ENCODE measurements at regions not wholly inside any gene's neighbourhood (a gene's known extent, or its start where the extent isn't known, plus 50 kb on each side); places are given as distances from the start of the nearest gene placed in this dataset.

DNA sequence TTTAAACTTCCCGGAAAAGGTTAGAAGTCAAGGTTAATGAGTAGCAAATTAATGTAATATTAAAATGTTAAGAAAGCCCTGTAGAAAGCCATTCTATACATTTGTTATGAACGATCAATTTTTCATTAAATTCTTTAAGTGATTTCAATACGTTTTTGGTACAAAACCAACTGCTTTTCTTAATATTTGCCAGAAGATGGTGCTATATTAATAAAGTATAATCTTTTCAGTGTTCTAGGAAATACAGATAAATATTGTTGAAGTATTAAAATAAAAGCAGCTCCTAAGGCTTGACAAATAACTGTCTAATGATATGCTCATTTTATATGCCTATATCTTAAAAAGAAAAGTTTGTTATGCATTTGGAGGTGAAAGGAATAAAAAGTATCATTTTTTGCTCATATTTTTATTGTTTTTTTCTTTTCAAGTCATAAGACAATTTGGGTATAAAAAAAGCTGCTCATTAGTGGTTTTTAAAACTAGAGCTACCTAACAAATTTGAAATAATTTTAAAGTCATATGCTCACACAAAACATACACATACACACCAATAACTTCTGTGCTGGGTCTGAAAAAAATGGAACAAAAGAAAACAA is 130.3 kb upstream of the POT1 start:
- TF ChIP-seq, protein P1, sequence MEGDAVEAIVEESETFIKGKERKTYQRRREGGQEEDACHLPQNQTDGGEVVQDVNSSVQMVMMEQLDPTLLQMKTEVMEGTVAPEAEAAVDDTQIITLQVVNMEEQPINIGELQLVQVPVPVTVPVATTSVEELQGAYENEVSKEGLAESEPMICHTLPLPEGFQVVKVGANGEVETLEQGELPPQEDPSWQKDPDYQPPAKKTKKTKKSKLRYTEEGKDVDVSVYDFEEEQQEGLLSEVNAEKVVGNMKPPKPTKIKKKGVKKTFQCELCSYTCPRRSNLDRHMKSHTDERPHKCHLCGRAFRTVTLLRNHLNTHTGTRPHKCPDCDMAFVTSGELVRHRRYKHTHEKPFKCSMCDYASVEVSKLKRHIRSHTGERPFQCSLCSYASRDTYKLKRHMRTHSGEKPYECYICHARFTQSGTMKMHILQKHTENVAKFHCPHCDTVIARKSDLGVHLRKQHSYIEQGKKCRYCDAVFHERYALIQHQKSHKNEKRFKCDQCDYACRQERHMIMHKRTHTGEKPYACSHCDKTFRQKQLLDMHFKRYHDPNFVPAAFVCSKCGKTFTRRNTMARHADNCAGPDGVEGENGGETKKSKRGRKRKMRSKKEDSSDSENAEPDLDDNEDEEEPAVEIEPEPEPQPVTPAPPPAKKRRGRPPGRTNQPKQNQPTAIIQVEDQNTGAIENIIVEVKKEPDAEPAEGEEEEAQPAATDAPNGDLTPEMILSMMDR (IDR thresholded peaks at IDR 0.05), result peak; percentile 71
- TF ChIP-seq ZFX (IDR thresholded peaks at IDR 0.05; ENCODE audit: borderline replicate concordance), result no peak
